ENCODE measurements at regions not wholly inside any gene's neighbourhood (a gene's known extent, or its start where the extent isn't known, plus 50 kb on each side); places are given as distances from the start of the nearest gene placed in this dataset.

- TF ChIP-seq POLR2A (IDR thresholded peaks at IDR 0.05; ENCODE audit: low read length), result no peak
- TF ChIP-seq MAX (IDR thresholded peaks at IDR 0.05), result no peak
- no peak for TF ChIP-seq CTCF (IDR thresholded peaks at IDR 0.05)
- TF ChIP-seq ZSCAN20 (CRISPR knock-in tag; IDR thresholded peaks at IDR 0.05), result no peak
- no peak for TF ChIP-seq GATA3 (IDR thresholded peaks at IDR 0.05; ENCODE audit: borderline replicate concordance)
- no peak for TF ChIP-seq REST (IDR thresholded peaks at IDR 0.05)
- no peak for TF ChIP-seq NR3C1 (IDR thresholded peaks at IDR 0.05)
- no peak for TF ChIP-seq EP300 (IDR thresholded peaks at IDR 0.05)
- TF ChIP-seq RFX5 (IDR thresholded peaks at IDR 0.05), result no peak
- TF ChIP-seq ELK1 (IDR thresholded peaks at IDR 0.05; ENCODE audit: low read depth, low read length), result no peak
- TF ChIP-seq RAD21 (conservative IDR thresholded peaks at IDR 0.05 in 1 of 2, IDR thresholded peaks at IDR 0.05 in 1 of 2), result no peak
- TF ChIP-seq CHD4 (IDR thresholded peaks at IDR 0.05; ENCODE audit: borderline replicate concordance), result no peak
- TF ChIP-seq MAZ (IDR thresholded peaks at IDR 0.05; ENCODE audit: borderline replicate concordance, low read depth, low read length), result no peak
Measured at GRCh38 chr15:39255760-39256159, 325.1 kb upstream of the THBS1 start.

All from A549 (cell line).